MM.1S (cell line): ENCODE measurements at regions not wholly inside any gene's neighbourhood (a gene's known extent, or its start where the extent isn't known, plus 50 kb on each side); places are given as distances from the start of the nearest gene placed in this dataset.
"Not testable (repeated sequence)": the region's sequence is repeated elsewhere in the genome, so short reads cannot be mapped to it uniquely, and the experiment has no call there.

Source experiments
- DNase-seq: peaks from one replicate; pipeline ENCODE4 v3.0.0-alpha.2; 2015
- H2AFZ ChIP-seq: fragments of 300-600 bp; sonication (generic); 2 replicates; pipeline ENCODE4 v1.6.0; 2016; ENCODE audit warnings: antibody characterized with exemption, low read length
- H3F3A ChIP-seq: fragments of 300-600 bp; sonication (generic); 2 replicates; pipeline ENCODE4 v1.6.1; 2016; ENCODE audit warnings: mild to moderate bottlenecking, antibody characterized with exemption, low read length, moderate library complexity, mixed read lengths; ENCODE audit not compliant: insufficient read depth
- H3K27ac ChIP-seq: fragments of 300-600 bp; sonication (generic); 2 replicates; pipeline ENCODE4 v1.5.1; 2016; ENCODE audit warnings: mild to moderate bottlenecking, low read length
- H3K27me3 ChIP-seq: fragments of 300-600 bp; sonication (generic); replicated peaks from 2 replicates; pipeline ENCODE4 v1.6.0; 2016; ENCODE audit warnings: low read length; ENCODE audit not compliant: insufficient read depth
- H3K36me3 ChIP-seq: fragments of 300-600 bp; sonication (generic); replicated peaks from 2 replicates; pipeline ENCODE4 v1.6.1; 2016; ENCODE audit warnings: mild to moderate bottlenecking, low read length, mixed read lengths; ENCODE audit not compliant: insufficient read depth
- H3K4me1 ChIP-seq: fragments of 300-600 bp; sonication (generic); 2 replicates; pipeline ENCODE4 v1.6.1; 2016; ENCODE audit warnings: low read length, mixed read lengths
- H3K4me2 ChIP-seq: fragments of 300-600 bp; sonication (generic); 2 replicates; pipeline ENCODE4 v1.6.0; 2016; ENCODE audit warnings: low read depth, low read length
- H3K4me3 ChIP-seq: fragments of 300-600 bp; sonication (generic); 2 replicates; pipeline ENCODE4 v1.5.1; 2016; ENCODE audit warnings: low read length, mixed read lengths
- H3K79me2 ChIP-seq: fragments of 300-600 bp; sonication (generic); 2 replicates; pipeline ENCODE4 v1.6.1; 2016; ENCODE audit warnings: mixed run types, low read length, mixed read lengths
- H3K9ac ChIP-seq: fragments of 300-600 bp; sonication (generic); 2 replicates; pipeline ENCODE4 v1.6.1; 2016; ENCODE audit warnings: low read length, mixed read lengths
- H3K9me2 ChIP-seq: fragments of 300-600 bp; sonication (generic); replicated peaks from 2 replicates; pipeline ENCODE4 v1.6.1; 2016; ENCODE audit warnings: mild to moderate bottlenecking, low read length, mixed read lengths; ENCODE audit not compliant: insufficient read depth
- H3K9me3 ChIP-seq: fragments of 300-600 bp; sonication (generic); replicated peaks from 2 replicates; pipeline ENCODE4 v1.6.1; 2016; ENCODE audit warnings: mild to moderate bottlenecking, low read length, mixed read lengths; ENCODE audit not compliant: insufficient read depth
- H4K20me1 ChIP-seq: fragments of 300-600 bp; sonication (generic); 2 replicates; pipeline ENCODE4 v1.6.1; 2016; ENCODE audit warnings: mild to moderate bottlenecking, low read length, moderate library complexity, mixed read lengths; ENCODE audit not compliant: insufficient read depth
- CTCF ChIP-seq: fragments of 300-600 bp; sonication (generic); IDR thresholded peaks from 2 replicates; pipeline ENCODE4 v1.5.1; 2016; ENCODE audit warnings: antibody characterized with exemption, low read length, mixed read lengths
- EZH2 ChIP-seq: fragments of 300-600 bp; sonication (generic); optimal IDR thresholded peaks from 2 replicates; pipeline ENCODE3; 2017; ENCODE audit warnings: low read depth, mild to moderate bottlenecking, antibody characterized with exemption, low read length, mixed read lengths
- EZH2phosphoT487 ChIP-seq: fragments of 300-600 bp; sonication (generic); IDR thresholded peaks from 2 replicates; pipeline ENCODE4 v1.6.1; 2018; ENCODE audit warnings: antibody characterized with exemption, low read length

GRCh38 chr1:234849832-234850231 lies 239.9 kb upstream of the IRF2BP2 start:
- Histone ChIP-seq H3K9ac (no peak overlapping the region), H3F3A (peaks cover 26% of the 10 kb centered on the region), H3K36me3 (no peaks in the 10 kb centered on the region), H3K4me1 (peaks cover 31% of the 10 kb centered on the region), H3K4me3 (no peak overlapping the region), H3K9me3 (no peaks in the 10 kb centered on the region), H3K79me2 (no peaks in the 10 kb centered on the region), H2AFZ (no peak overlapping the region), H3K9me2 (no peaks in the 10 kb centered on the region), H3K4me2 (no peak overlapping the region), H4K20me1 (no peaks in the 10 kb centered on the region), H3K27me3 (no peaks in the 10 kb centered on the region), H3K27ac (no peak overlapping the region)
- DNase-seq = no peak
- TF ChIP-seq EZH2 (no peak), CTCF (no peak), EZH2phosphoT487 (no peak)

- Histone ChIP-seq H3K27ac (no peak overlapping the region), H3K4me2 (no peak overlapping the region), H3K79me2 (no peaks in the 10 kb centered on the region), H3K4me3 (no peak overlapping the region), H3F3A (peaks cover 33% of the 10 kb centered on the region), H2AFZ (no peak overlapping the region), H3K9me2 (no peaks in the 10 kb centered on the region), H3K4me1 (peaks cover 38% of the 10 kb centered on the region), H3K36me3 (no peaks in the 10 kb centered on the region), H3K27me3 (no peaks in the 10 kb centered on the region), H3K9ac (no peak overlapping the region), H3K9me3 (no peaks in the 10 kb centered on the region), H4K20me1 (no peaks in the 10 kb centered on the region)
- TF ChIP-seq EZH2 = no peak
- no peak for TF ChIP-seq CTCF
- TF ChIP-seq EZH2phosphoT487 = no peak
- DNase-seq = no peak
Measured at GRCh38 chr1:234848972-234849649, 239.1 kb upstream of the IRF2BP2 start.

- Histone ChIP-seq H3K4me1 (peaks cover 28% of the 10 kb centered on the region), H3F3A (peaks cover 25% of the 10 kb centered on the region)
- not testable (repeated sequence) for H3K4me3 ChIP-seq, H3K27me3 ChIP-seq, H4K20me1 ChIP-seq, H2AFZ ChIP-seq, H3K36me3 ChIP-seq, H3K9ac ChIP-seq, H3K79me2 ChIP-seq, H3K27ac ChIP-seq, H3K4me2 ChIP-seq, H3K9me2 ChIP-seq, DNase-seq, H3K9me3 ChIP-seq
Measured at GRCh38 chr1:234846813-234847212, 236.8 kb upstream of the IRF2BP2 start.

GRCh38 chr1:234845836-234846235 lies 235.9 kb upstream of the IRF2BP2 start:
- Histone ChIP-seq H3F3A (peaks cover 18% of the 10 kb centered on the region), H3K27me3 (no peaks in the 10 kb centered on the region), H3K79me2 (no peaks in the 10 kb centered on the region), H3K36me3 (no peaks in the 10 kb centered on the region), H3K9me3 (no peaks in the 10 kb centered on the region), H3K27ac (no peak overlapping the region), H3K4me2 (no peak overlapping the region), H3K4me3 (no peak overlapping the region), H2AFZ (no peak overlapping the region), H3K9ac (no peak overlapping the region), H4K20me1 (no peaks in the 10 kb centered on the region), H3K9me2 (no peaks in the 10 kb centered on the region), H3K4me1 (peaks cover 22% of the 10 kb centered on the region)
- TF ChIP-seq EZH2 (no peak), CTCF (no peak)
- no peak for DNase-seq
